GM12874 (cell line): ENCODE measurements at regions not wholly inside any gene's neighbourhood (a gene's known extent, or its start where the extent isn't known, plus 50 kb on each side); places are given as distances from the start of the nearest gene placed in this dataset.

ENCODE experiments used
- CTCF ChIP-seq: IDR thresholded peaks from 2 replicates; pipeline ENCODE4 v1.5.1; 2011; ENCODE audit warnings: low read depth, mild to moderate bottlenecking, control low read depth, low read length, moderate library complexity; ENCODE audit not compliant: insufficient read depth

GRCh38 chr1:106637566-106637965, 418.9 kb upstream of the PRMT6 start:
- no peak for TF ChIP-seq CTCF

GRCh38 chr1:106646261-106646784, 410.2 kb upstream of the PRMT6 start:
- TF ChIP-seq CTCF: no peak

- TF ChIP-seq CTCF: no peak
Measured at GRCh38 chr1:106646816-106647215, 409.7 kb upstream of the PRMT6 start.

GRCh38 chr1:106651028-106651762, 405.3 kb upstream of the PRMT6 start:
- TF ChIP-seq CTCF: no peak

GRCh38 chr1:106659490-106660244, 396.8 kb upstream of the PRMT6 start:
- TF ChIP-seq CTCF: no peak

GRCh38 chr1:106675558-106675957, 380.9 kb upstream of the PRMT6 start:
- no peak for TF ChIP-seq CTCF

GRCh38 chr1:106676021-106676420, 380.5 kb upstream of the PRMT6 start:
- no peak for TF ChIP-seq CTCF
